Ishikawa (cell line): ENCODE measurements at regions not wholly inside any gene's neighbourhood (a gene's known extent, or its start where the extent isn't known, plus 50 kb on each side); places are given as distances from the start of the nearest gene placed in this dataset.

Experiments
- CEBPB ChIP-seq: IDR thresholded peaks from 2 replicates; pipeline ENCODE4 v1.6.1; 2012
- CREB1 ChIP-seq: IDR thresholded peaks from 2 replicates; pipeline ENCODE4 v1.6.1; 2012; ENCODE audit warnings: low read depth
- EGR1 ChIP-seq: IDR thresholded peaks from 2 replicates; pipeline ENCODE4 v1.6.1; 2012
- EP300 ChIP-seq: IDR thresholded peaks from 2 replicates; pipeline ENCODE4 v1.6.1; 2012; ENCODE audit warnings: borderline replicate concordance
- FOXM1 ChIP-seq: IDR thresholded peaks from 2 replicates; pipeline ENCODE4 v1.6.1; 2012; ENCODE audit warnings: low read depth, borderline replicate concordance
- NFIC ChIP-seq: IDR thresholded peaks from 2 replicates; pipeline ENCODE4 v1.6.1; 2012
- RAD21 ChIP-seq: IDR thresholded peaks from 2 replicates; pipeline ENCODE4 v1.6.1; 2012; ENCODE audit warnings: low read depth
- TAF1 ChIP-seq: IDR thresholded peaks from 2 replicates; pipeline ENCODE4 v1.6.1; 2012; ENCODE audit warnings: low read depth, mild to moderate bottlenecking
- TCF12 ChIP-seq: IDR thresholded peaks from 2 replicates; pipeline ENCODE4 v1.6.1; 2012; ENCODE audit warnings: low read depth
- TEAD4 ChIP-seq: IDR thresholded peaks from 2 replicates; pipeline ENCODE4 v1.6.1; 2012
- YY1 ChIP-seq: IDR thresholded peaks from 2 replicates; pipeline ENCODE4 v1.6.1; 2012; ENCODE audit warnings: low read depth
- ZBTB7A ChIP-seq: IDR thresholded peaks from 2 replicates; pipeline ENCODE4 v1.6.1; 2012; ENCODE audit warnings: low read depth
- TF ChIP-seq, protein P1 (sequence below): IDR thresholded peaks from 2 replicates; pipeline ENCODE4 v1.6.1; 2012; ENCODE audit warnings: low read depth, mild to moderate bottlenecking
- TF ChIP-seq, protein P2 (sequence below): IDR thresholded peaks from 2 replicates; pipeline ENCODE4 v1.6.1; 2012
- TF ChIP-seq, protein P3 (sequence below): IDR thresholded peaks from 2 replicates; pipeline ENCODE4 v1.6.1; 2012

DNA sequence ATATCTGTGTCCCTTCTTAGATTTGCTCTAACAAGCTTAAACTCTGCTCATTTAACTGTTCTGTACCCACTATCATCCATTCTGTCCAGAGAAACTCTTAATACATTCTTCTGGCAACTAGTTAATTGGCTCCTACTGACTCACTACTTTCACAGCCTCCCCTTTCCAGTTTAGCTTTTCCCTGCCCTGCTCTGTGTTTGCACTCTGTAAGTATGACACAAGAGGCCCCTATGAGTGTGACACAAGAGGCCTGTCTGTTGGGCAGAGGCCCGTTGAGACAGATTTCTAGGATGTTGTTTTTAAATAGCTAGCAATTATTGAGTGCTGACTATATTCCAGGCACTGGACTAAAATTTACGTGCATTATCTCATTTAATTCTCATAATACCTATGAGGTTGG lies 246.0 kb upstream of the DAAM1 start:
- TF ChIP-seq RAD21 (no peak), FOXM1 (no peak), CREB1 (no peak), EGR1 (no peak), NFIC (no peak), YY1 (no peak), ZBTB7A (no peak), TCF12 (no peak), TAF1 (no peak)
- TF ChIP-seq, protein P1, sequence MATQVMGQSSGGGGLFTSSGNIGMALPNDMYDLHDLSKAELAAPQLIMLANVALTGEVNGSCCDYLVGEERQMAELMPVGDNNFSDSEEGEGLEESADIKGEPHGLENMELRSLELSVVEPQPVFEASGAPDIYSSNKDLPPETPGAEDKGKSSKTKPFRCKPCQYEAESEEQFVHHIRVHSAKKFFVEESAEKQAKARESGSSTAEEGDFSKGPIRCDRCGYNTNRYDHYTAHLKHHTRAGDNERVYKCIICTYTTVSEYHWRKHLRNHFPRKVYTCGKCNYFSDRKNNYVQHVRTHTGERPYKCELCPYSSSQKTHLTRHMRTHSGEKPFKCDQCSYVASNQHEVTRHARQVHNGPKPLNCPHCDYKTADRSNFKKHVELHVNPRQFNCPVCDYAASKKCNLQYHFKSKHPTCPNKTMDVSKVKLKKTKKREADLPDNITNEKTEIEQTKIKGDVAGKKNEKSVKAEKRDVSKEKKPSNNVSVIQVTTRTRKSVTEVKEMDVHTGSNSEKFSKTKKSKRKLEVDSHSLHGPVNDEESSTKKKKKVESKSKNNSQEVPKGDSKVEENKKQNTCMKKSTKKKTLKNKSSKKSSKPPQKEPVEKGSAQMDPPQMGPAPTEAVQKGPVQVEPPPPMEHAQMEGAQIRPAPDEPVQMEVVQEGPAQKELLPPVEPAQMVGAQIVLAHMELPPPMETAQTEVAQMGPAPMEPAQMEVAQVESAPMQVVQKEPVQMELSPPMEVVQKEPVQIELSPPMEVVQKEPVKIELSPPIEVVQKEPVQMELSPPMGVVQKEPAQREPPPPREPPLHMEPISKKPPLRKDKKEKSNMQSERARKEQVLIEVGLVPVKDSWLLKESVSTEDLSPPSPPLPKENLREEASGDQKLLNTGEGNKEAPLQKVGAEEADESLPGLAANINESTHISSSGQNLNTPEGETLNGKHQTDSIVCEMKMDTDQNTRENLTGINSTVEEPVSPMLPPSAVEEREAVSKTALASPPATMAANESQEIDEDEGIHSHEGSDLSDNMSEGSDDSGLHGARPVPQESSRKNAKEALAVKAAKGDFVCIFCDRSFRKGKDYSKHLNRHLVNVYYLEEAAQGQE = no peak

DNA sequence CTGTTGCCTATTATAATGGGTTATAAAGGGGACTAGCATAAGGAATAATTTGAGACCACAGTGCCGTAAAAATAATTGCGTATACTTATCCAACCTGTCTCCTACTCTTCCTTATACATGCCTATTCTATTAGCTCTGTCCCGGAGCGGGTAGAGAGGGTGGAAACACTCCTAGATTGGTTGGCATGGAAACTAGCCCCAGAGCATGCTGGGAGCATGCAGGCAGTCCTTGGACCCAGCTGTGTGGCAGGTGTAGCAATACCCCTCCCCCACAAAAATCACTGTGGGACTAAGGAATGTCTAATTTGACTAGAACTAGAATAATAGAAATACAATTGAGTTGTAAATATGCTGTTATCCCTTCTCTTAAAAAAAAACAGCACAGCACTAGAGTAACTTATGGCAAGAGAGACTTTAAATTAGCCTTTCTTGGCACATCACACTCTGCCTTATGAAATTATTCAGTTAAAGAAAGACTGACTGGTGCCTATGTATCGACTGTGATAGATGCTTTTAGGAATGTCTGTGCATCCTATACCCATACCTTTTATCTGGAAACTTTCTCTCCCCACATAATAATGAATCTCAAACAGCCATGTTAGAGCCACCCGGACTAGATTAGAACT lies 244.0 kb upstream of the DAAM1 start:
- TF ChIP-seq FOXM1 (no peak), TAF1 (no peak), ZBTB7A (no peak), RAD21 (no peak), TEAD4 (no peak), NFIC (no peak), CEBPB (no peak)
- TF ChIP-seq, protein P1 = no peak

DNA sequence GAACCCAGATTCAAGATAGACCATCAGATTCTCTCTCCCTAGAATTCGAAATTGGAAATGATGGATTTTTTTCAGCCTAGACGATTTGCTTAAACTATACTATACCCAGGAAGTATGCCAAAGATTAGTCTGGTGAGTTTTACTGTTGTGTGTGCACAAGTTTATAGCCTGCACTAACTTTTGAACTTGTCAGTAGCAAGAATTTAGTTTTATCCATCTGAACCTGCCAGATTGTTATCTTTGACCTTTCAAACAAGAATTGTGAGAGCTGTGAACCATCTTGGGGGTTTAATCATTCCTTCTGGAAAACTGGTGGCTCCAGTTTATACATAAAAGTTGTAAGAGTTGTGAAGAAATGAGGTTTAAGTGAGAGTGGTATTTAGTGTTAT lies 243.5 kb upstream of the DAAM1 start:
- TF ChIP-seq CREB1 = no peak
- TF ChIP-seq FOXM1 = no peak
- no peak for TF ChIP-seq TAF1
- no peak for TF ChIP-seq EGR1
- TF ChIP-seq, protein P2, sequence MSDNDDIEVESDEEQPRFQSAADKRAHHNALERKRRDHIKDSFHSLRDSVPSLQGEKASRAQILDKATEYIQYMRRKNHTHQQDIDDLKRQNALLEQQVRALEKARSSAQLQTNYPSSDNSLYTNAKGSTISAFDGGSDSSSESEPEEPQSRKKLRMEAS = no peak
- no peak for TF ChIP-seq ZBTB7A
- no peak for TF ChIP-seq EP300
- TF ChIP-seq, protein P1 = no peak

DNA sequence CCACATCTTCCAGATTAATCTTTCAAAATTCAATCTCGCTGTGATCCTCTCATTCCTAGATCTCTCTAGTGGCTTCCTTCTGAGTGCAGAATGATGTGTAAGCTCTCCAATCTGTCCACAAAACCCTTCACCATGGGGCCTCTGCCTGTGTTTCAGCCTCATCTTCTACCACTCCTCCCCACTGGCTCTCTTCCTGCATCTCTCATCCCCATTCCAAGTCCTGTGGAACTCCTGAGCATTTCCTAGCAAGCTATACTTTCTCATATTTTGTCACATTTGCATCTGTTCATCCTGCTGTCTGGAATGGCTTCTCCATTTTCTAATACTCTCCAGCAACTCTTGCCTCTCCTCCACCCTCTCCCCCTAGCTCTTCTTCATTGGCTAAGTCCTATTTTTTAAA lies 242.0 kb upstream of the DAAM1 start:
- TF ChIP-seq CREB1 = no peak
- no peak for TF ChIP-seq TEAD4
- TF ChIP-seq ZBTB7A = no peak
- no peak for TF ChIP-seq EP300
- no peak for TF ChIP-seq RAD21
- TF ChIP-seq, protein P3, sequence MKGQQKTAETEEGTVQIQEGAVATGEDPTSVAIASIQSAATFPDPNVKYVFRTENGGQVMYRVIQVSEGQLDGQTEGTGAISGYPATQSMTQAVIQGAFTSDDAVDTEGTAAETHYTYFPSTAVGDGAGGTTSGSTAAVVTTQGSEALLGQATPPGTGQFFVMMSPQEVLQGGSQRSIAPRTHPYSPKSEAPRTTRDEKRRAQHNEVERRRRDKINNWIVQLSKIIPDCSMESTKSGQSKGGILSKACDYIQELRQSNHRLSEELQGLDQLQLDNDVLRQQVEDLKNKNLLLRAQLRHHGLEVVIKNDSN = no peak
- no peak for TF ChIP-seq CEBPB
- TF ChIP-seq FOXM1 = no peak
- TF ChIP-seq, protein P2 = no peak
- no peak for TF ChIP-seq NFIC
- TF ChIP-seq YY1 = no peak
- TF ChIP-seq TCF12 = no peak
- TF ChIP-seq TAF1 = no peak
- TF ChIP-seq EGR1 = no peak
- TF ChIP-seq, protein P1 = no peak
